ENCODE measurements at regions not wholly inside any gene's neighbourhood (a gene's known extent, or its start where the extent isn't known, plus 50 kb on each side); places are given as distances from the start of the nearest gene placed in this dataset.

DNA sequence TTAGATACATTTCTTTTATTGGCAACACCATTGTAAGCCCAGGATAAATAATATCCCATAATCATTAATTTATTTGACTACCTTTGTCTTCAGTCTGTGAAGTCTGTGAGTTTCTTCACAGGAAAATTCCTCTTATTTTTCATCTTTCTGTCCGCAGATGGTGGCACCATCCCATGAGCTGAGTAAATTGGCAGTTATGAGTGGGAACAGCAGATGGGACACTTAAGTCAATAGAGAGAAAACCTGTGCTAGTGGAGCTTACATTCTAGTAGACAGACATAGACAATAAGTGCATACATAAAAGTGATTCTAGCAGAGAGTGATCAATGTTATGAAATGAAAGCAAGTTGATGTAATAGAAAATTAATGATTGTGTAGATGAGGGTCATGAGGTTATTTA is 638.2 kb upstream of the MIR17HG start:
- peaks cover 5% of the 10 kb centered on the region for H3K4me1 Mint-ChIP-seq (ENCODE audit: unreplicated experiment)
- no peak for TF ChIP-seq CTCF (conservative IDR thresholded peaks at IDR 0.05)
- no peaks in the 10 kb centered on the region for H3K9me3 Mint-ChIP-seq
- no peaks in the 10 kb centered on the region for H3K27me3 Mint-ChIP-seq
- H3K36me3 Mint-ChIP-seq: no peaks in the 10 kb centered on the region
- H3K4me3 Mint-ChIP-seq: no peak overlapping the region
- DNase-seq (ENCODE audit: extremely low spot score, unreplicated experiment): no peak
- no peak overlapping the region for H3K27ac Mint-ChIP-seq

GRCh38 chr13:90710164-90710759 is 637.2 kb upstream of the MIR17HG start:
- no peaks in the 10 kb centered on the region for H3K27me3 Mint-ChIP-seq
- TF ChIP-seq CTCF (conservative IDR thresholded peaks at IDR 0.05): no peak
- H3K27ac Mint-ChIP-seq: no peak overlapping the region
- no peaks in the 10 kb centered on the region for H3K9me3 Mint-ChIP-seq
- no peaks in the 10 kb centered on the region for H3K36me3 Mint-ChIP-seq
- H3K4me3 Mint-ChIP-seq: no peak overlapping the region
- H3K4me1 Mint-ChIP-seq (ENCODE audit: unreplicated experiment): peaks cover 5% of the 10 kb centered on the region
- DNase-seq (ENCODE audit: extremely low spot score, unreplicated experiment): no peak

GRCh38 chr13:90713441-90714133 is 633.9 kb upstream of the MIR17HG start:
- no peaks in the 10 kb centered on the region for H3K36me3 Mint-ChIP-seq
- no peaks in the 10 kb centered on the region for H3K9me3 Mint-ChIP-seq
- H3K4me1 Mint-ChIP-seq (ENCODE audit: unreplicated experiment): peaks cover 22% of the 10 kb centered on the region
- no peak for DNase-seq (ENCODE audit: extremely low spot score, unreplicated experiment)
- H3K4me3 Mint-ChIP-seq: no peak overlapping the region
- no peak for TF ChIP-seq CTCF (conservative IDR thresholded peaks at IDR 0.05)
- no peak overlapping the region for H3K27ac Mint-ChIP-seq
- H3K27me3 Mint-ChIP-seq: no peaks in the 10 kb centered on the region

DNA sequence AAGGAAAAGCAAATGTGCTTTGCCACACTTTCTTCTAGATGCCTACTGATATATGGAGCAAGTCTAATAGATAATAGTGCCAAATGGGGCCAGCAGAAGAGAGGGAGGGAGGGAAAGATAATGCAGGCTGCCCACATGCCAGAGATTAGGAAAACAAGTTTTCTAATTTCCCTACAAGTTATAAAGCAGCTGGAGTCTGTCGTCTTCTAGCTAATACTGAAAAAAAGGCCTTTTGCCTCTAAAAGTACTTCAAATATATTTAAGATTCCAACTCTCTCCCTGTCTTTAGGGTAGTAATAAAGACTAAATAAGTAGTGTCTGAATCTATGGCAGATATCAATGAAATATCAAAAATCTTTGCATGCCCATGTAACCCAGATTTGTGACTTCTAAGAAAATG is 632.0 kb upstream of the MIR17HG start:
- no peak overlapping the region for H3K27ac Mint-ChIP-seq
- H3K4me3 Mint-ChIP-seq: no peak overlapping the region
- no peaks in the 10 kb centered on the region for H3K36me3 Mint-ChIP-seq
- H3K9me3 Mint-ChIP-seq: no peaks in the 10 kb centered on the region
- H3K4me1 Mint-ChIP-seq (ENCODE audit: unreplicated experiment): peaks cover 25% of the 10 kb centered on the region
- no peak for TF ChIP-seq CTCF (conservative IDR thresholded peaks at IDR 0.05)
- no peak for DNase-seq (ENCODE audit: extremely low spot score, unreplicated experiment)
- H3K27me3 Mint-ChIP-seq: no peaks in the 10 kb centered on the region

DNA sequence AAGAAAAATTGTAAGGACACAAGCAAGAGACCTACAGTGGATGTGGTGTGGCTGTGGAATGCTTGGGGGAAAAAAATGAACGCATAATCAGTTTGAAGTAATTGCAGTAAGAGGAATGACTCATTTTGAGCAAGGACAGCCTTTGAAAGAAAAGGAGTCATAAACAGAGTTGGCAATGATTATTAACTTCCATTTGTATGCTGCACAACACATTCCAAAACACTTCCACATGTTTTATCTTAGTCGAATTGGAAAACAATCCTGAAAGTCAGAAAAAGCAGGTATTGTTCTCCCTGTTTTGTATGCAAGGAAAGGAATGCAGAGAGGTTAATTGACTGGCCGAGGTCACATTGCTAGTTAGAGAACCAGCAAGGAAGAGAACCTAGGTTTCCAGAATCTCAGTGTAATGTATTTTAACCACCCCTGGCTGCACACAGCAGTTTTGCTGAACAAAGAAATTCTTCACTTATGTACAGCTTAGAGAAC is 630.0 kb upstream of the MIR17HG start:
- no peak for TF ChIP-seq CTCF (conservative IDR thresholded peaks at IDR 0.05)
- H3K36me3 Mint-ChIP-seq: no peaks in the 10 kb centered on the region
- DNase-seq (ENCODE audit: extremely low spot score, unreplicated experiment): no peak
- peak overlapping the region; percentile 11 for H3K4me3 Mint-ChIP-seq
- no peaks in the 10 kb centered on the region for H3K27me3 Mint-ChIP-seq
- peak overlapping the region; percentile 39 for H3K27ac Mint-ChIP-seq
- peaks cover 4% of the 10 kb centered on the region for H3K9me3 Mint-ChIP-seq
- peaks cover 28% of the 10 kb centered on the region for H3K4me1 Mint-ChIP-seq (ENCODE audit: unreplicated experiment)

All from type B pancreatic cell (in vitro differentiated cells).